ENCODE measurements at regions not wholly inside any gene's neighbourhood (a gene's known extent, or its start where the extent isn't known, plus 50 kb on each side); places are given as distances from the start of the nearest gene placed in this dataset.

GRCh38 chr14:98844456-98844855 lies 427.5 kb downstream of the BCL11B start:
- TF ChIP-seq POLR2A (IDR thresholded peaks at IDR 0.05; ENCODE audit: extremely low read depth, insufficient read length) (no peak), CTCF (IDR thresholded peaks at IDR 0.05; ENCODE audit: low read depth, low read length) (no peak)

Measured in NB4 (cell line).